ENCODE measurements at regions not wholly inside any gene's neighbourhood (a gene's known extent, or its start where the extent isn't known, plus 50 kb on each side); places are given as distances from the start of the nearest gene placed in this dataset.
"Not testable (repeated sequence)": the region's sequence is repeated elsewhere in the genome, so short reads cannot be mapped to it uniquely, and the experiment has no call there.

DNA sequence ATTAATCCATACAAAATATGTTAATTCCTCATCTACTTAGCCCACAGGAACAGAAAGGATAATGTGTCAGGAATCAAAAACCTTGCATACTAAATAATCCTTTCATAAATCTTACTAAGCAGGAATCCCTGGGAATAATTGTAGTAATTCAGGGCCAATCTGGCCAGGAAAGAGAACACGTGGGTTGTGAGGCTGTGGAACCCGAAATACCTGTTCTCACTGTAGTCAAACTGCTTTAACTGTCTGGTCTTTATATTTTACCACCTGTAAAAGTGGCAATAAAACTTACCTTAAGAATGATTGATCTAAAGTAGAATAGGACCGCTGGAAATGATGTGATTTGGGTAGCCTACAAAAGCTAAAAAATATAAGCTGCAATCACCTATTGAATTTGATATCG is 1620.9 kb downstream of the STIM2 start:
- DNase-seq (ENCODE audit: low spot score): no peak

DNA sequence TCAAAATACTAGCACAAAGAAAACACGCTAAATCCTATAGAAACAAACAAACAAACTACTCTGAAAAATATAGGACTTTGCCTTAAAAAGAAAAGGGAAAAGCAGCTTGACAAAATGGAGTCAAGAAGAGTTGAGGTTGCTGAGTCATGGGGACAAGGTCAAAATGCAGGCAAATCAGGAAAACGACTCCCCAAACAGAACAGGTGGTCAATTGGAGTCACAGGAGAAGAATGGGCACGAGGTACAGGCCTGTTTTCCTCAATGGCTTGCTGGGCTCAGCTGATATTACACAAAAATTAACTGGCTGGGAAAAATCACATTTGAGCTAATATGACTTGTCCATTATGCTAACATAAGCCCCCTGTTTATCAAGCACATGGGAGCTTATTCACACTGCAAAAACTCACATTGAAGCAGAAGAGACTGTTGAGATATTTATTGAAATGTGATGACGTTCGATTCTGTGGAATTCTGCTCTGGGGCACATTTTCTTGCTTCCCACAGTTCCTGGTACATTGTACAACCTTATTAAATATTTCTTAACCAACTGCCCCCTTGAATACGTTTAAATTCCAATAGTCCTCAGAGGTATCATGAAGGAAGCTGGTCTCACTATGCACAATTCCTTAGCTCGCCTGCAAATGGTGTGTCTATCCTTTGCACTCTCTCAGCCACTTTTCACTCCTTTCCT is 1622.1 kb downstream of the STIM2 start:
- no peak for DNase-seq (ENCODE audit: low spot score)

DNA sequence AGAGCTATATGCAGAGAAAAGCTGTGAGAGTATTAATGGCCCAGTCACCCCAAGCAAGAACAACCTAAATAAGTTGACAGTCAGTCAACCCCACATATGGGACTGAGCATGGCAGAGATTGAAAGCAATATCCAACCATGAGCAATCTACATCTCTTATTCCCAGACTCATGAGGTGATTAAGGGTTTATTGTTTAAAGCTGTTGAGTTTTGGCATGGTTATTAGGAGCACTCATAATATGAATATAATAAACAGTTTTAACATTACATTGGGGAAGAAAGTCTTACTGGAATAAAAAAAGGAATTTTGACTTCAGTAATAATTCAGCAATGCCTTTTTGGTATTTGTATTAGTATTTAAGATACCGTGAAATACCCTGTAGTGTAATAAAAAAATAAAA is 1627.4 kb downstream of the STIM2 start:
- DNase-seq (ENCODE audit: low spot score): no peak

DNA sequence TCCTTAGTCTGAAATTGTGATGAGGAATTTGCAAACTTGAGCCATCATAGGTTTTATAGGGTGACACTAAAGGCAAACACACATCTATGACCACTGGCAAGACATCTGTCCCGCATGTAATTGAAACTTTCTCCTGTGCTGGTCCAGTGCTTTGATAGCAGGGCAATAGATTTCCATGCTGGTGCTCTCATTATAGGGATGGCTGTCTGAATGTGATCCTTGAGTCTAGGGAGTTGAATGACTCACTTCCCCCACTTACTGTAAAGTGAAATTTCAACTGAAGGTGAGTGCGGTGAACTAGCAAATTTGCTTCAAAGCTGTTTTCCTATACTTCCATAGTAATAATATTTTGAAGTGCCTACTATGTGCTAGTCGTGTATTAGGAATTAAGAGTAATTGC is 1630.0 kb downstream of the STIM2 start:
- no peak for DNase-seq (ENCODE audit: low spot score)

DNA sequence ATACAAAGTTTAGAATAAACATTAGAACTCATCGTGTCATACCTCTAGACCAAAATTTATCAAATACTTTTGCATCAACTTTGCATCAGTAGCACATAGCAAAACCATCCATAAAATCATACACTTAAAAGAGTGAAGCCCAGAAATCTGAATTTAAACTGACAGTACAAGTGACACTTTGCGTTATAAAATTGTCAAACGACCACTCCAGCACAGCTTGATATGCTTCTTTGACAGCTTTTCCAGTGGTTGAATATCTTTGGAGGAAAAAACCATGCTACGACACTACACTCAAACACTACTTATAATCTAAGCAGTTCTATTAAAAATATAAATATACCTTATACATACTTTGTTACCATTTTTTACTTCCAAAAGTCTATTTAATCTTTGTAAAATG is 1644.4 kb downstream of the STIM2 start:
- no peak for DNase-seq (ENCODE audit: low spot score)

DNA sequence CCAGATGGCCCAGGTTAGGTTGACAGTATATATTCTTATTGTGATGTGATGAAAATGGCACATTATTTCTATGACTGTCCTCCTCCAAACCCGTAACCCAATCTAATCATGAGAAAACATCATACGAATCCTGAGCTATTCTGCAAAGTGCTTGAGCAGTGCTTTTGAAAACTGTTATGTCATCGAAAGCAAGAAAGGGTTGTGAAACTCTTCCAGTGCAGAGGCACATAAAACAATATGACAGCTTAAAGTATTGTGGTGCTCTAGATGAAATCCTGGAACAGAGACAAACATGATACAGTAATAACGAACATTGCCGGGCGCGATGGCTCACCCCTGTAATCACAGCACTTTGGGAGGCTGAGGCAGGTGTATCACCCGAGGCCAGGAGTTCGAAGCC is 1648.0 kb downstream of the STIM2 start:
- no peak for DNase-seq (ENCODE audit: low spot score)

DNA sequence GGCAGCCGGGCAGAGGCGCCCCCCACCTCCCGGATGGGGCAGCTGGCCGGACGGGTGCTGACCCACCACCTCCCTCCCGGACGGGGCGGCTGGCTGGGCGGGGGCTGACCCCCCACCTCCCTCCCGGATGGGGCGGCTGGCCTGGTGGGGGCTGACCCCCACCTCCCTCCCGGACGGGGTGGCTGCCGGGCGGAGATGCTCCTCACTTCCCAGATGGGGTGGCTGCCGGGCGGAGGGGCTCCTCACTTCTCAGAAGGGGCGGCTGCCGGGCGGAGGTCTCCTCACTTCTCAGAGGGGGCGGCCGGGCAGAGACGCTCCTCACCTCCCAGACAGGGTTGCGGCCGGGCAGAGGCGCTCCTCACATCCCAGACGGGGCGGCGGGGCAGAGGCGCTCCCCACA is 1654.1 kb downstream of the STIM2 start:
- DNase-seq (ENCODE audit: low spot score): not testable (repeated sequence)

DNA sequence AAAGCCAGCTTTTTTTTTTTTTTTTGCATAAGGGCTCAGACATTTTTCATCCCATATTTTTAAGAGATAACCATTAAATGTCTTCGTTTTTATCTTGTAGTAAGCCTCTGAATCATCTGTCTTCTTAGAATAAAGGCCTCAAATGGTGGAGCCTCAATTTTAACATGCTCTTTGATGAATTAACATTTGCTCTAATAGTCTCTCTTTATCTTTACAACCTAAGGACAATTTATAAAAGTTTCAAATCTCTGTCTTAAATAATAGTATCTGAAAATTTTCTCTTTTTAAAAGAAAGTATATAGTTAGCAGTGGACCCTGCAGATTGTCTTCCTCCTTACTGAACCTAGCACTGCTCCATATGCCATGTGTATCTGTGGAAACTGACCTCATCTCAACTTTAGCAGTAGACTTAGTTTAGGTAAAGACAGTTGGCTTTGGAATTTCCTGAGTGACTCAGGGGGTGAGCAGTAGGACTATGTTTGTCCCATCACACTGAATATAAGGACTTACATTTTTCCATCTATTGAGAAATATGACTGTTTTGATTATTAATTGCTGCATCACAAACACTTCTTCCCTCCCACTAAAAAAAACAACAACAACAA is 1658.0 kb downstream of the STIM2 start:
- no peak for DNase-seq (ENCODE audit: low spot score)

DNA sequence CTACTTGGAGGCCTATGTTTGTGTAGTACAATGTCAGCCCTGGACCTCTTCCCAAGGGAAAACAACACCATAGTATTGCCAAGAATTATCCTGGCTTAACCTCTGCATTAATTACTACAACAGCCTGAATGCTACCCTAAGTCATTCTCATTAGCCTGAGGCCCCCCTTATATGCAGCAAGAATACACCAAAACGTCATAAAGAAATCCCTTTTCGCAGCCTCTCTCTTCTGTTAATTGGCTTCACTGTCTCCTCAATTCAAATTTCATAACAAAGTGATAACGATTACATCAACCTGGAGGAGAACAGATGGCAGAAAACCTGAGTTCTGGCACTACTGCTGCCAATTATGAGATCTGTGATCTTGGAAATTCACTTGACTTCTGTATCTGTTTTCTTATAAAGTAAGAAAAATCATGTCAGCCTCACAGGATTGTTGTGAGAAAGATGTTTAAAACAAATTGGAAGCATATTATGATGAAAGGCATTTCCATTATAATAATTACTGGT is 1663.1 kb downstream of the STIM2 start:
- no peak for DNase-seq (ENCODE audit: low spot score)

DNA sequence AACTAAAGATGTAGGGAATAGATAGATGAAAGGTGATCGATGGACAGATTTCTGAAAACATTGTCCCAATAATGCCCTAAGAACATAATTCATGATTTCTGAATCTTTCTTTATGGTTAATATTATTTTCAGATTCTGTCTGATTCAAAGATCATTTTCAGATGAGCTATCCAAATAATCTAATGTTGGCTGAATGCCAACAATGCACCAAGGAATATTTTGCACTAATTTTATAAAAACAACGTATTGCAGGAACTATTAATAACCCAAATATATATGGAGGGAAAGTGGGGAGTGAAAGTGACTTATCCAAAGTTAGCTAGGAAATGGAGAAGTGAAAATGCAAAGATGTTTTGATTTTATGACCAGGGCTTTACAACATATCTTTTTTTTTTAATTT is 1675.5 kb downstream of the STIM2 start:
- DNase-seq (ENCODE audit: low spot score): no peak

DNA sequence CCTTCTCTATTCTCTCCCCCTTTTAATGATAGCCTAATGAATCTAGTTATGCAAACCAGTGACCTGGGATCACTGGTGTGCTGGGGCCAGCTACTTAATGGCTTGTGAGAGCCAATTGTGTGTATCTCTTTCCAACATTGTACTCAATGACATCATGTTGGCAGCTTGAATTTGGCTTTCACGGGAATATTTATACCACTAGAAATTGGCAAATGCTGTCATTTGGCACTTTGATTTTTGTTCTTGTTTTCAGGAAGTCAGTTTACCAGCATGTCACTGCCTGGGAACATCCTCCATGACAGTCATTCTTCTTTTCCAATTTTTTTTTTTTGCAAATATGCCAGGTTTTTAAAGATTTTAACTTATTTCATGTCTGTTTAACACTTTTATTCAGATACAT is 1685.3 kb downstream of the STIM2 start:
- DNase-seq (ENCODE audit: low spot score): peak; percentile 28

DNA sequence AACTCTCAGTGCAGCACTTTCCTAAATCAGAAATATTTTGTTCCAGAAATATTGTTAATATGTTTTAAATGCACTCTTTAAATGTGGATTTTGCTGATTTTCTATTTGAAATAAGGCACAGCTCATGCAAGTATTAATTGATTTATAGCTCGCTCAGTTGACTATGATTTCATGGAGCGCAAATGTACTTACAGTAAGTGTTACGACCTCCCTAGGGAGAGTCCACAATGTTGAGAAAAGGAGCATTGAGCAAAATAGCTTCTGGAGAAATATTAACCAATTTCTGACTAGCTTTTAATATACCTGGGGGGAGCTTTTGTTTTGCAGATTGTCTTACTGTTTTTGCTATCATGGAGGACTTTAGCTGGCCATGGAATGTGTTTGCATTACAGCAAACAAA is 1687.5 kb downstream of the STIM2 start:
- DNase-seq (ENCODE audit: low spot score): no peak

DNA sequence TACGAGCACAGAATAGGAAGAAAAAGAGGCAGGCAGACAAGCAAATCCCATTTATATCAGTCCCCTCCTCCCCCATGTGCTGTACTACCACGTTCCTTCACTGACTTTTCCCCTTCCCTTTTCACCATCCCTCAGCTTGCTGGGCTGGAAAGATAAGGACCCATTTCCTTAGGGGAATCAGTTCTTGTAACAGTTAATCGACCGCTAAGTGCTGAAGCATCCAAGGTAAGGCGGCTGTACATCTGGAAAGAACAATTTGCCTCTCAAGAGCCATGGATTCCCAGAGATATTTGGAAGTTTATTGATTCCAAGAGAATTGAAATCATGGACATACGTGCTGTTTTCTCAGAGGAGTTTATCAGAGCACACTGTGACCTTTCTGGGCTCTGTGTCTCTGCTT is 1688.0 kb downstream of the STIM2 start:
- no peak for DNase-seq (ENCODE audit: low spot score)

DNA sequence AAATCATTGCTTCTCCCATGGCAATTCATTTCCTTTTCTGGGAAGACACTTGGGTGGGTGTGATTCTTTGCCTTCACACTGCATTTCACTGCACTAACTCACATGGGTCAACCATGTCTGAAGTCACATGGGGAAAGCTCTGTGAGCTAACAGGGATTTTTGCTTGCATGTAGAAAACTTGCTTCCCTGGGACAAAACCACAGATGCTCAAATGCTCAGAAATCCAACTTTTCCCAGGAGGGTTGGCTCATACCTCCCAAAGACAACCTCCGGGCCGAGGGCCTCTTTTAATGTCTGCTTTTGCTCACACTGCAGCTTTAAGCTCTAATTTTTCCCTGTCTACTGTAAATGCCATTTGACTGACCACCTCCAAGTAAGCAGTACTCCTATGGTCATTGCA is 1695.2 kb downstream of the STIM2 start:
- DNase-seq (ENCODE audit: low spot score): no peak

DNA sequence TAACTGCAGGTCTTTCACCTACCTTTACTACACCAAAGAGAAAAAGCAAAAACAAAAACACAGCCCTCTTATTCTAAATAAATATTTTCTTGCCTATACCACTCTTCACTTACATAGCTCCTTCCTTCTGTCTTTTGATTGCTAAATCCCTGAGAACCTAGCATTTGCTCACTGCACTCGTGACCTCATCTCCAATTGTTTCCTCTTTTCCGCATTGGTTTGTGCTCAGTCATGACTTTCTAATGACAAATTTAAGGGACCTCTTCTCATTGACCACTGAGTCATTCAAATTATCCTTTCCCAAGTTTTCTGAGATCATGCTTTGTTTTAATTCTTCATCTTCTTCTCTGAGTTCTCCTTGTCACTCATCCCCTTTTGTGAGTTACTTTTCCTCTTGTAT is 1697.1 kb downstream of the STIM2 start:
- DNase-seq (ENCODE audit: low spot score): no peak

DNA sequence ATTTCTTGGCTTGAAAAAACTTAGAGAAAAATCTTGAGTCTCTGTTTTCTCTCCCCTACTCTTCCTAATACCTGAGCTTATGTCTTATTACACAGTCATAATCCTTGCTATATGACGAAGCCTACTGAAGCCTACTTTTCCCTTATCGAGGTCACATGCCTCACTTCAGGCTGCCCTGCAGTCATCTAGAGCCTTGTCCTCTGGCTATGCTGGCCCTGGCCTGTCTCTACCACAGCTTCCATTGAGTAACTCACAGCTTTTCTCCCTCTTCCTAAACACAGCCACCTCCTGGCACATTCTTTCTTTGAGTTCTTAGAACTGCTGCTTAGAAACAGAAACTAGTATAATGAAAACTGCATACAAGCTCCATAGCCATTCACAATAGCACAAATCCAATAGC is 1698.3 kb downstream of the STIM2 start:
- no peak for DNase-seq (ENCODE audit: low spot score)

DNA sequence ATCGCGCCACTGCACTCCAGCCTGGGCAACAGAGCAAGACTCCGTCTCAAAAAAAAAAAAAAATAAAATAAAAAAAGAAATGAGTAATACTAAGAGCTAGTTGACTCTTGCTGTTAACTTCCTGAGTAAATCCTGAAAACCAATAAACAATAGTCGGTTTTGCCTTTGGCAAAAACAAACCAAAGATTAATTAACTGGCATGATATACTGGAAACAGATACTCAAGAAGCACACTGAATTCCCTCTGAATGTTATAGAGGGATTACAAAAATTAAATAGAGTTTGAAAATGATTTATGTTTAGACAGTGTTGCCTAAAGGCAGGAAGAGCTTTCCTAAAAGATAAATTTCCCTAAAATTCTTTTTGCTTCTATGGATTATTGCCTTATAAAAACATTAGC is 1702.3 kb downstream of the STIM2 start:
- no peak for DNase-seq (ENCODE audit: low spot score)

DNA sequence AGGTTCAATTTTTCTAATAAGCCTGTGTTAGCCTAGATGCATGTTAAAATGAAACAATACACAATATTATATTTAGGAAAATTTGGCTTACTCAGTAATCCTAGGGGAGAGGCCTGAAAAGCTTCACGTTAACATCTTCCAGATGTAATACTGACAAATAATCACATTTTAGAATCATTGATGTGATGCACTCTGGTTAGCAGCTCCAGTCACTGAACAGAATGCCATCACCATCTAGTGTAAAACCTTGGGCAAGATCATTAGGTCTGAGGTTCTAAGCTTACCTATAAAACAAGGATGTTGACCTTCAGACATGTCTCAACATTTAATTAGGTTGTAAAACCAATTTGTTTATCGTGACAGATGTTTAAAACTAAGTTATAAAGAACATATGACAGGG is 1704.8 kb downstream of the STIM2 start:
- no peak for DNase-seq (ENCODE audit: low spot score)

DNA sequence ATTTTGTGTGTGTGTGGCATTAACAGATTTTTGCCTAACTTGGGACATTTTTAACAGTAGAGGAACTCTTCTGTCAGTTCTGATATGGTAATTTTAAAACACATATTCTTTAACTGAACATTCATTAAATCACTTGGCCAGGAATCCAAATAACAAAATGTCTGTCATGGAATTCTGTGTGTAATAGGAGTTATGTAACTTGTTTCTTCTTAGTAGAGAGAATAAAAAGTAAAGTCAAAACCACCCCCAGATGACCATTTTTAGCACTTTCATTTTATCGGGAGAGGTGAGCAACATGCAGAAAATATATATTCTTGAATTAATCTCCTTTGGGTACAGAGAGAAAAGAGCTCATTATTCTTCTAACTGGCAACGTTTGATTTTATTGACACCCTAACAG is 1740.3 kb downstream of the STIM2 start:
- no peak for DNase-seq (ENCODE audit: low spot score)

DNA sequence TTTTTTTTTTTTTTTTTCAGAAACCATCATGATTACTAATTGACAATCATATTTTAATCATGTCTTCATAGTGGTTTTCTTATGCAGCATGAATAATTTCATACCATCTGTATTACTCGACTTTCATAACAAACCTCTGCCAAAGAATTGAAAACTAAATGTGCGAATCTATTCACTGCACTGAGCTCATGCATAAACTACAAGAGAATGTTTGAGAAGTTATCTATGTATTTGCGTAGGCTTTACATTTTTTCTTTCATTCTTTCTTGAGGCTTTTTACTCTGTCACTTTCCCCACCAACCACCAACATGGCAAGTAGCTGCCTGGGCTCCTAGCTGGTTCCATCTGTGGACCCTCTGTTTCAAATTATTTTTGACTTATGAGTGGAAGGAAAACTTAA is 1761.0 kb downstream of the STIM2 start:
- DNase-seq (ENCODE audit: low spot score): peak; percentile 7

DNA sequence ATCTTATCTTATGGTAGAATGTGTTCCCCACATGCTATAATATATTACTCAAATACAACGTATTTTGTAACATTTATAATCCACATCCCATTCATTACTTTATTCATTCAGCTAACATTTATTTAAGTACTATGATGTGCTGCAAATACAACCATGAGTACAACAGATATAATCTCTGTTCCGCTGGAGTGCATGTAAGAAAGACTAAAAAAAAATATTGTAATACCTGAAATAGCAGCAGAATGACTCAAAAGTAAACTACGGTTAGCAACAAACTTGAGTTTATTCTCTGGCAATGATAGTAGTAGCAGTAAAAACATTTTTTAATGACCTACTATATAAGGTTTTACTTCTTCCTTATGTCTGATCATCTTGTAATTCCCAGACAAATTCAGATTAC is 1776.3 kb downstream of the STIM2 start:
- DNase-seq (ENCODE audit: low spot score): no peak

DNA sequence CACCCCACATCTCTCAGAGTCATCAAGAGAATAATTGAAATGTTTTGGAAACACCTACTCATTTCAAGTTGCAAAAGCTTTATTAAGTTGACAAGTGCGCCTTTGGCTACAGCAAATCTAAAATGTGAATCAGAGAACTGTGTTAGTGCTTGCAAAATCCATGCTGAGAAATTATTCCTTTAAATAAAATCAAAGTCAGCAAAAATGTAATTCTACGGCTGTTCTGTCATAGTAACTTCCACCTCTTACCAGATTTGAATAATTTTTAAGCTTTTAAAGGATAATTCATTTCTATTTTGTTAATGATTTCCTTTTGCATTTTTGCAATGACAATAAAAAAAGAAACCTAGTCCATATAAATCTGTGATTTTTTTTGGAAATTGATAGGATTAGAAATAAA is 1779.1 kb downstream of the STIM2 start:
- no peak for DNase-seq (ENCODE audit: low spot score)

DNA sequence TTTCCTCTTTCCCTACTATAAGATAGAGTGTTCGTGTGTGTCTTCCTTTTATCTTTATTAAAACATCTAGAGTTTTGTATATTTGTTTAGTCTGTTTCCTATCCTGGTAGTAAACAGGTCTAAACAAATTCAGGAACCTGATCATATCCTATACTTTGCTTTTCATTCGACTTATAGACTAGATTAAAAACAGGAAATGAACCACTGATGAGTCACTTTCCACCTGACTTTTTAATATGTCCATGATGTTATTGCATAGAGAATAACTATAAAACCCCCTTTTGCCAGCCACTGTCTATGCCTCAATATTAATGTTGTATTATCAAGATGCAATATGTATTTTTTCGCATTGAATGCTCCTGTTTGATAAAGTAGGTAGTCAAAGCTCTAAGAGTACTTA is 1794.0 kb downstream of the STIM2 start:
- DNase-seq (ENCODE audit: low spot score): no peak

DNA sequence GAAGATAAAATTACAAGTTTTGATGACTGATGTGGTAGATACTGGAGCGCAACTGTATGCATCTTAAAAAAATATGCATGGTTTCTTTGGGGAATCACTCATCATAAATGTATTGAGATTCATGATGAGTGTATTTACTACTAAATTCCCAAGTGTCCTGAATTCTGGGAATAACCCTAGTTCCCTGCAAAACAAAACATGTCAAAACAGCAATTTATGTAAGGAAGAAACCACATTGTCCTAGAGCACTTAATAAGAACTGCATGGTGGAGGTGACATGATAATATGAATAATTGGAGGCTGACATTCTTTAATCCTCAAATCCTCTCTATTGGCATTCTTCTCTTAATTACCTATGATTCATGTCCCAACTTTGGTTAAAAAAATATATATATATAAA is 1804.7 kb downstream of the STIM2 start:
- no peak for DNase-seq (ENCODE audit: low spot score)

All from Ammon's horn (tissue), 1 donor.